HPDE6-E6E7 (cell line): ENCODE measurements at regions not wholly inside any gene's neighbourhood (a gene's known extent, or its start where the extent isn't known, plus 50 kb on each side); places are given as distances from the start of the nearest gene placed in this dataset.
A peak's percentile ranks its signal among the peaks of the same experiment; 100 is the strongest.
"Not testable (repeated sequence)": the region's sequence is repeated elsewhere in the genome, so short reads cannot be mapped to it uniquely, and the experiment has no call there.

Experiments
- DNase-seq: peaks from one replicate; pipeline ENCODE4 v3.0.0; 2011; ENCODE audit warnings: missing footprints; ENCODE audit errors: extremely low spot score

DNA sequence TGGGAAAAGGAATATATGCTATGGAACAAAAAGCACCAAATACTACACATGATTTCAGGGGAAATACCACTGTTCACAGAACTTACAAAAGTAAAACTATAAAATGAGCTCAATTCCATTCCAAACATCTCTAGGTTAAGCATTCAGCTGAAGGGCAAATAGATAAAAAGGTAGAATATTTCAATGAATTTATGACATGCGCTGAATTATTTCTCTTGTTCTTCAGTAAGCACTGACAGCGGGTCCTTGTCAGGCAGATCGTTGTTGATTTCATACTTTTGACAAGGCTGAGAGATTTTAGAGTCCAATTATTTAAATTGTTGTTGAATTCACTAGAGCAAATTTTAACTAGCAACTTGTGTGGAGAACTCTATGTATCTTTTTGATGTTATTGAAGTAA is 449.6 kb downstream of the GUCY1A2 start:
- DNase-seq: no peak

DNA sequence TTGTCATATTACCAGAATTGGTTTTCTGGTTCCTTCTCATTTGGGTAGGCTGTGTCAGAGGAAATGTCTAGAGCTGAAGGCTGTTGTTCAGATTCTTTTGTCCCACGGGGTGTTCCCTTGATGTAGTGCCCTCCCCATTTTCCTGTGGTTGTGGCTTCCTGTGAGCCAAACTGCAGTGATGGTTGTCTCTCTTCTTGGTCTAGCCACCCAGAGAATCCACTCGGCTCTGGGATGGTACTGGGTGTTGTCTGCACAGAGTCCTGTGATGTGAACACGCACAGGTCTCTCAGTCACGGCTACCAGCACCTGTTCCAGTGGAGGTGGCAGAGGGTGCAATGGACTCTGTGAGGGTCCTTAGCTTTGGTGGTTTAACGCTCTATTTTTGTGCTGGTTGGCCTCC is 440.9 kb downstream of the GUCY1A2 start:
- DNase-seq: not testable (repeated sequence)

DNA sequence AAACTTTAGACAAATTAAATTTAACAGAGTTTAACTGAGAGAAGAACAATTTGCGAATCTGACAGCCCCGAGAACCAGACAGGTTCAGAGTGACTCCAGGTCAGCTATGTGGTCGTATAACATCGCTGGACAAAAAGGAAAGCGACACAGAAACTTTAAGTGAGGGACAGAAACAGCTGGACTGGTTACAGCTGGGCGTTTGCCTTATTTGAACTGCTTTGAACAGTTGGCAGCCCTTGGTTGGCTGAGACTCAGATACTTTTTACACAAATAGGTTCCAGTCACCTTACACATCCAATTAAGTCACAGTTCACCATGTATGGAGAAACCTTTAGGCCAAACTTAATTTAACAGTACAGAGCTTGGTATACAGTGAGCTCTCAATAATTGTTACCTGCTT is 436.9 kb downstream of the GUCY1A2 start:
- DNase-seq: no peak

DNA sequence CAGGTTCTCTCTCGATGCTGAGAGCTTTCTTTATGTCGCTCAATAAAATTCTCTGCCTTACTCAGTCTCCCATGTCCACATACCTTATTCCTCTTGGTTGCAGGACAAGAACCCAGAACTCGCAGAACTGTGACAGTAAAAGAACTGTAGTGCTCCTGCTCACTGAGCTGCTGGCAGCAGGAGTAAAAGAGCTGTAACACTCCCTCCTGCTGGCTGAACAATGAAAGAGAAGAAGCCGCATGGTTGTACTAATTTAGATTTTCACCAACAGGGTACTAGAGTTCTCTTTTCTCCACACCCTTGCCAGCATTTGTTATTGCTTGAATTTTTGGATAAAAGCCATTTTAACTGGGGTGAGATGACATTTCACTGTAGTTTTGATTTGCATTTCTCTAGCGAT is 433.2 kb downstream of the GUCY1A2 start:
- DNase-seq: peak; percentile 12

- no peak for DNase-seq
These were observed 423.4 kb downstream of the GUCY1A2 start for GRCh38 chr11:106594751-106595351.

GRCh38 chr11:106601684-106602297 is 416.5 kb downstream of the GUCY1A2 start:
- DNase-seq: no peak

DNA sequence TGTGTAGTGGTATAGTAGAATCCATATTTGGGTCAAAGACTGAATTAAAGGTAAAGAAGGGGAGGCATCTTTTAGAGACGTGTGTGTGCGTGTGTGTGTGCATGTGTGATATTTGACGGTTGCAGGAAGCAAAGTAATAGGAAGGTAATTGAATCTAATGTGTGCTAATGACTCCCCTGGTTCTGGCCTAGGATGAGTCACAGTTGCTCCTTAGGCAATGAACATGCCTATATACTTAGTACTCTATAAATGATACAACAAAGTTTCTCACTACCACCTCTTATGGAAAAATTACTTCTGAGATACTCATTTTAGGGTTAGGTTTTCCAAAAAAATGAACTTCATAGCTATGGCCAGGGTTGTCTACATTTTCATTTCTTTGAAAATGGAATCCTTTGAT is 409.6 kb downstream of the GUCY1A2 start:
- DNase-seq: peak; percentile 75

DNA sequence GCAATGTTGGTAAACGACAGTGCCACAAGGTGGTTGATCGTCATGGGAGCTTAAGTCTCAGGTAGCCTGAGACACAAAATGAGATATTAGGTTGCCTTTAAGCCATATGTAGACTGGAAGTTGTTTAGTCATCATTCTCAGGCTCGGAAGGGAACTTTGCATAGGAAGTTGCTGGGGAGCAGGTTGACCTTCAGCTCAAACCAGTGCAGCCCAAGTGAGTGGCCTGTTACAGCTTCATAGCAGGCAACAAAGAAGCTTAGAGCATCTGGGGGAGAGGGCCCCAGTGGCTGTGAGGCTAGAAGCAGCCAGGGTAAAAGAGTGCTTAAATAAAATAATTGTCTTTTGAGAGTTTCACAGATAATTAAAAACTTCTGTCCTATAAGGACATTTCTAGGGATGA is 404.0 kb downstream of the GUCY1A2 start:
- no peak for DNase-seq

GRCh38 chr11:106619320-106619990 is 398.8 kb downstream of the GUCY1A2 start:
- DNase-seq: no peak

DNA sequence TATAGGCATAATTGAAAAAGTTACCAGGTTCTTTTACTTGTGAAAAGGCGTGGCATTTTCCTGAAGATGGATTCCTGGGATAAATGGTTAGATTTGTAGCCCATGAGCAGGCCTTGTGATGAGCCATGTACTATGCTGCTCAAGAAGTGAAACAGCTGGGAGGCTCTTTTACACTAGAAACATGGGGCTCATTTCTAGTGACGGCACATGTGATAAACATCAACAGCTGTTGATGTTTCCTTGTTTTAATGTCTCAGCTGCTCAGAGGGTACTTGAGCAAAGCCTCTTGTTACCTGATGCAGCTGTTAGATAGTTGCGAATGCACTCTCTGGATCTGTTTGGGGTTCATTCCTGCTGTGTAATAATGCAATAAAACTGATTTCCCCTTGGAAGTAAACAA is 396.8 kb downstream of the GUCY1A2 start:
- DNase-seq: no peak
